ENCODE measurements at regions not wholly inside any gene's neighbourhood (a gene's known extent, or its start where the extent isn't known, plus 50 kb on each side); places are given as distances from the start of the nearest gene placed in this dataset.

GRCh38 chr3:127482216-127483004, 108.1 kb downstream of the TPRA1 start:
- no peaks in the 10 kb centered on the region for H3K4me1 ChIP-seq
- no peak overlapping the region for H3K27ac ChIP-seq
- peaks cover 18% of the 10 kb centered on the region for H3K27me3 ChIP-seq
- 78 to 89% methylated on average over 7 to 12 of the region's 14 CpGs for WGBS, 2 donors (ENCODE audit: low coverage in 1 of 2)
- H3K36me3 ChIP-seq, result no peaks in the 10 kb centered on the region
- TF ChIP-seq CTCF (IDR thresholded peaks at IDR 0.05) (no peak), POLR2AphosphoS5 (IDR thresholded peaks at IDR 0.05) (no peak), EP300 (IDR thresholded peaks at IDR 0.05) (no peak), POLR2A (IDR thresholded peaks at IDR 0.05) (no peak)
- H3K4me3 ChIP-seq, result no peak overlapping the region
- ATAC-seq, result no peak
- no peaks in the 10 kb centered on the region for H3K9me3 ChIP-seq

DNA sequence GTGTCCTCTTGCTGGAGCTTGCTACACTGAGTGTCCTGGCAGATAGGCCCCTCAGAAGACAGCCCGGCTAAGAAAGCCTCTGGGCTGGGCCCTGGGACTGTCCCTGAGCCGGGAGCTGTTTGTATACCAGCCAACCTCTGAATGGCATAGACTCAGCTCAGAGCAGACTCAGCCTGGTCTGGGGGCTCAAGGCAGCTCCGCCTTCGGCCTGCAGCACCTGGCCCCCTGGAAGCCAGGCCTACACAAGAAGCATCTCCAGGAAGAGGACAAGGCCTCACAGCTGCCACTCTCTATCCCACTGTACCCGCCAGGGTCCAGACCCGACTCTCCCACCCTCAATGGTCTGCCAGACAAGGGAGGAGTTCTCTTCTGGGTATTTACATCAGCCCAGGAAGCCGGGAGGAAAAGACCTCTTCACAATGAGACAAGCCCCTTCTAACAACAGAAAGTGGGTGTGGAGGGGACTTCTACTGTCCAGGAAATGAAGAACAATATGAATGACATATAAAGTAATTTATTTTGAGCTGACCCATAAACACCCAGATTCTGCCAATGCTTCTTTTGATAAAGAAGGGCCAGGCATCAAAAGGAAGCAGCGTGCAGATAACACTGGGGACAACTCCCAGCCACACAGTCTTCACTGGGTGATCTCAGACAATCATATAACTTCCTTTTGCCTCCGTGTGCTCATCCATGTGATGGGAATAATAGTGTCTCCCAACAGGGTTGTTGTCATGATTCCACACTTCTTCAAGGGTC, 110.2 kb downstream of the TPRA1 start:
- no peak for TF ChIP-seq EP300 (IDR thresholded peaks at IDR 0.05)
- TF ChIP-seq POLR2A (IDR thresholded peaks at IDR 0.05), result no peak
- TF ChIP-seq CTCF (IDR thresholded peaks at IDR 0.05), result no peak
- TF ChIP-seq POLR2AphosphoS5 (IDR thresholded peaks at IDR 0.05), result no peak
- no peak for ATAC-seq
- 85% methylated on average over 4 of the region's 9 CpGs; no CpG with 5 or more reads in 1 of the 2 donors for WGBS, 2 donors (ENCODE audit: low coverage in 1 of 2)

DNA sequence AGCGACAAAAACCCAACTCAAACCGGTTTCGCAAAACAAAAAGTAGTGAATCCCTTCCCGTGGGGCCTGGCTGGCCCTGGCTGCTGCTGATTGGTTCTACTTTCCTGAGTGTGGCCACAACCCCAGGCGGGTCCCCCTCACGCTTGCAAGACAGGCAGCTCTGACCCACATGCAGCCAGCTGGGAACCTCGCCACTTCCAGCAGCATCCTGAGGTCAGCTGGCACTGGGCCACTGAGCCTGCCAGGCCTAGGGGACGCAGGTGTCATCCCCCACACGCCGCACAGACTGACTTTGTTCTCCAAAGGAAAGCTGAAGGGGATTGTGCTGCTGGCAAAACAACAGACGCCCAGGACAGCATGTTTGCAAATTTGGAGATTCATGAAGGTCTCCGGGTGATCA, 111.1 kb downstream of the TPRA1 start:
- TF ChIP-seq POLR2AphosphoS5 (IDR thresholded peaks at IDR 0.05) (no peak), EP300 (IDR thresholded peaks at IDR 0.05) (no peak), POLR2A (IDR thresholded peaks at IDR 0.05) (no peak), CTCF (IDR thresholded peaks at IDR 0.05) (no peak)
- no peak for ATAC-seq
- H3K4me1 ChIP-seq, result no peaks in the 10 kb centered on the region
- no peaks in the 10 kb centered on the region for H3K9me3 ChIP-seq
- WGBS, 2 donors (ENCODE audit: low coverage in 1 of 2), result 39 to 88% methylated on average over 1 to 5 of the region's 12 CpGs
- H3K27me3 ChIP-seq, result peaks cover 12% of the 10 kb centered on the region
- no peaks in the 10 kb centered on the region for H3K36me3 ChIP-seq
- H3K27ac ChIP-seq, result no peak overlapping the region
- no peak overlapping the region for H3K4me3 ChIP-seq

More for the DNA sequence above, 110.2 kb downstream of the TPRA1 start:
- Histone ChIP-seq H3K27me3 (peaks cover 12% of the 10 kb centered on the region), H3K36me3 (no peaks in the 10 kb centered on the region), H3K4me1 (no peaks in the 10 kb centered on the region), H3K9me3 (no peaks in the 10 kb centered on the region), H3K4me3 (no peak overlapping the region), H3K27ac (no peak overlapping the region)

DNA sequence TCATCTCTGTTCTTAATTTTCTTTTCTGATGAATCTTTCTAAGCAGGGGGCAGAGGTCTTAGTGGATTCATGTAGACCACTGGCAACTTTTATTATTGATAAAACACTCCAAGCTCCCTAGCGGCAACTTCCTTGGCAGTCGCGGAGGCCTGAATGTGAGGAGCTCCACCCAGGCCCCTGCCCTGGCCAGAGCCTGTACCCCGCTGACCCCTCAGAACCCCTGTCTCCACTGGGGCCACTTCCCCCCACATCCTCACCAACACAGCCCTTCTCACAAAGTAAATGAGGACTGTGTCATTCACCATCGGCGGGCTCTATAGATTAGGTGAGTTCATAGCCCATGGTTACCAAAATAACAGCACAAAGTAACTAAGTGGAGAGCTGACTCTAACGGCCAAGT, 111.6 kb downstream of the TPRA1 start:
- Histone ChIP-seq H3K4me3 (no peak overlapping the region), H3K27me3 (peaks cover 13% of the 10 kb centered on the region), H3K36me3 (no peaks in the 10 kb centered on the region), H3K27ac (no peak overlapping the region), H3K9me3 (no peaks in the 10 kb centered on the region), H3K4me1 (no peaks in the 10 kb centered on the region)
- TF ChIP-seq POLR2AphosphoS5 (IDR thresholded peaks at IDR 0.05) (no peak), POLR2A (IDR thresholded peaks at IDR 0.05) (no peak)
- WGBS, 2 donors (ENCODE audit: low coverage in 1 of 2), result 63 to 72% methylated on average over 3 of the region's 7 CpGs
- no peak for ATAC-seq

- no peaks in the 10 kb centered on the region for H3K4me1 ChIP-seq
- peaks cover 26% of the 10 kb centered on the region for H3K27me3 ChIP-seq
- no peaks in the 10 kb centered on the region for H3K9me3 ChIP-seq
- no peaks in the 10 kb centered on the region for H3K36me3 ChIP-seq
- H3K27ac ChIP-seq, result no peak overlapping the region
- H3K4me3 ChIP-seq, result no peak overlapping the region
- 67 to 73% methylated on average over 6 to 8 of the region's 8 CpGs for WGBS, 2 donors (ENCODE audit: low coverage in 1 of 2)
- TF ChIP-seq EP300 (IDR thresholded peaks at IDR 0.05), result no peak
- no peak for TF ChIP-seq POLR2AphosphoS5 (IDR thresholded peaks at IDR 0.05)
- TF ChIP-seq CTCF (IDR thresholded peaks at IDR 0.05), result no peak
- TF ChIP-seq POLR2A (IDR thresholded peaks at IDR 0.05), result no peak
- no peak for ATAC-seq
Measured at GRCh38 chr3:127477396-127477795, 113.1 kb downstream of the TPRA1 start.

Measured in gastroesophageal sphincter (tissue), 4 donors.